HuH-7.5 (cell line): ENCODE measurements at regions not wholly inside any gene's neighbourhood (a gene's known extent, or its start where the extent isn't known, plus 50 kb on each side); places are given as distances from the start of the nearest gene placed in this dataset.
A peak's percentile ranks its signal among the peaks of the same experiment; 100 is the strongest.
"Not testable (repeated sequence)": the region's sequence is repeated elsewhere in the genome, so short reads cannot be mapped to it uniquely, and the experiment has no call there.

ENCODE experiments used
- DNase-seq: peaks from one replicate; pipeline ENCODE4 v3.0.0; 2011; ENCODE audit warnings: low spot score

GRCh38 chrX:134045372-134045771, 60.0 kb upstream of the GPC3 start:
- DNase-seq, result not testable (repeated sequence)

GRCh38 chrX:134067107-134067506, 81.7 kb upstream of the GPC3 start:
- DNase-seq, result not testable (repeated sequence)

- DNase-seq, result not testable (repeated sequence)
Observed at GRCh38 chrX:134071899-134072298, 86.5 kb upstream of the GPC3 start.

- no peak for DNase-seq
Observed at GRCh38 chrX:134073341-134073740, 87.9 kb upstream of the GPC3 start.

- peak; percentile 1 for DNase-seq
Observed at GRCh38 chrX:134074151-134074550, 88.8 kb upstream of the GPC3 start.

- no peak for DNase-seq
Observed at GRCh38 chrX:134075894-134076718, 90.7 kb upstream of the GPC3 start.

GRCh38 chrX:134095366-134095765, 110.0 kb upstream of the GPC3 start:
- DNase-seq, result no peak

- DNase-seq, result no peak
Observed at GRCh38 chrX:134101636-134102035, 116.2 kb upstream of the GPC3 start.

GRCh38 chrX:134115270-134115669, 121.7 kb upstream of the CCDC160 start:
- no peak for DNase-seq

- DNase-seq, result no peak
Observed at GRCh38 chrX:134137341-134137740, 99.6 kb upstream of the CCDC160 start.

- no peak for DNase-seq
Observed at GRCh38 chrX:134139090-134139489, 97.9 kb upstream of the CCDC160 start.

GRCh38 chrX:134144231-134144630, 92.8 kb upstream of the CCDC160 start:
- DNase-seq, result no peak

GRCh38 chrX:134146493-134146892, 90.5 kb upstream of the CCDC160 start:
- no peak for DNase-seq

- DNase-seq, result no peak
Observed at GRCh38 chrX:134148172-134148692, 88.8 kb upstream of the CCDC160 start.

GRCh38 chrX:134158821-134159512, 78.0 kb upstream of the CCDC160 start:
- no peak for DNase-seq

GRCh38 chrX:134161162-134161561, 75.8 kb upstream of the CCDC160 start:
- DNase-seq, result no peak

GRCh38 chrX:134162032-134162431, 75.0 kb upstream of the CCDC160 start:
- no peak for DNase-seq

- DNase-seq, result no peak
Observed at GRCh38 chrX:134163836-134164235, 73.1 kb upstream of the CCDC160 start.

- DNase-seq, result no peak
Observed at GRCh38 chrX:134167591-134168203, 69.3 kb upstream of the CCDC160 start.

GRCh38 chrX:134171661-134172587, 65.1 kb upstream of the CCDC160 start:
- DNase-seq, result no peak

GRCh38 chrX:134172588-134173259, 64.3 kb upstream of the CCDC160 start:
- DNase-seq, result peak; percentile 18
